ENCODE measurements at regions not wholly inside any gene's neighbourhood (a gene's known extent, or its start where the extent isn't known, plus 50 kb on each side); places are given as distances from the start of the nearest gene placed in this dataset.

DNA sequence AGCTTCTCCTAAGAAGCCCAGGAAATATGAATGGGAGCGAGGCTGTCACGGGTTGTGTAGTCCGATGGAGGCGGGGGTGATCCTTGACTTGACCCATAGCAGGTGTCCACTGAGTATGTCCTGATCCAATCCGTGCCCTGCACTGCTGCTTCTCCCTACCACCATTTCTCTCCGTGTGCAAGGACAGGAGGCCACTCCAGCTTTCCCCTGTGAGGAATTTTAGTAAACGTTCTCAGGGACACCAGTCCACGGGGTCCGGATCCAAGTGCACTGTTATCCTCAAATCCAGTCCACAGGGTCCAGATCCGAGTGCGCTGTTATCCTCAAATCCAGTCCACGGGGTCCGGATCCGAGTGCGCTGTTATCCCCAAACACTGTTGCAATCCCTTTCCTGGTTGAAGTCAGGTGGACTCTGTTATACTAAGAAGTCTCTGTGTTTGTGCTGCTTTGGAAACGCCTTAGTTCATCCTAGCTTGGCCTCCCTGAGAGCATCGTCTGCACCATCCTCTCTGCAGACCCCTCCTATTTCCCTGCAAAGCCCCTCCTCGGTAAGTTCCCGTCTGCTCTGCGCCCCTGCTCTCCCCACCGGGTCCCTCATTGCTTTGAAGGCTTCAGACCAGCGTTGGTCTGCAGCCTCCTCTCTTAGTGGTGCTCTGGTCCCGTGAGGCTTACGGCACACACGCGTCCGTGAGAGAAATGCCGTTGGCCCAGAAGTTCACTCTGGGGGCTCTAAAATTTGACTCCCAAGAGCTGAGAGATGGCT is 303.5 kb downstream of the TEX29 start:
- DNase-seq (no peak), FAIRE-seq (no peak)
- Histone ChIP-seq H3K36me3 (ENCODE audit: control insufficient read depth in 3 of 3, insufficient read depth in 2 of 3, low read depth in 1 of 3, low read length in 3 of 3) (no peaks in the 10 kb centered on the region), H3K27ac (ENCODE audit: low read depth in 1 of 3, low read length in 2 of 3) (no peak overlapping the region), H3K9me3 (ENCODE audit: control insufficient read depth in 2 of 2, insufficient read depth in 1 of 2, low read depth in 1 of 2, low read length in 1 of 2) (no peaks in the 10 kb centered on the region), H3K4me3 (ENCODE audit: low read depth in 1 of 3, low read length in 3 of 3) (no peak overlapping the region), H3K4me1 (ENCODE audit: control insufficient read depth in 3 of 3, insufficient read depth in 2 of 3, low read depth in 1 of 3, low read length in 2 of 3) (no peaks in the 10 kb centered on the region), H3K27me3 (ENCODE audit: control insufficient read depth in 3 of 3, insufficient read depth in 3 of 3, low read length in 3 of 3) (peaks cover 0 to 3% (median 0%) of the 10 kb centered on the region in 3 donors)
- WGBS, 3 donors, result 88 to 89% (median 88%) methylated on average over 27 to 28 of the region's 28 CpGs

DNA sequence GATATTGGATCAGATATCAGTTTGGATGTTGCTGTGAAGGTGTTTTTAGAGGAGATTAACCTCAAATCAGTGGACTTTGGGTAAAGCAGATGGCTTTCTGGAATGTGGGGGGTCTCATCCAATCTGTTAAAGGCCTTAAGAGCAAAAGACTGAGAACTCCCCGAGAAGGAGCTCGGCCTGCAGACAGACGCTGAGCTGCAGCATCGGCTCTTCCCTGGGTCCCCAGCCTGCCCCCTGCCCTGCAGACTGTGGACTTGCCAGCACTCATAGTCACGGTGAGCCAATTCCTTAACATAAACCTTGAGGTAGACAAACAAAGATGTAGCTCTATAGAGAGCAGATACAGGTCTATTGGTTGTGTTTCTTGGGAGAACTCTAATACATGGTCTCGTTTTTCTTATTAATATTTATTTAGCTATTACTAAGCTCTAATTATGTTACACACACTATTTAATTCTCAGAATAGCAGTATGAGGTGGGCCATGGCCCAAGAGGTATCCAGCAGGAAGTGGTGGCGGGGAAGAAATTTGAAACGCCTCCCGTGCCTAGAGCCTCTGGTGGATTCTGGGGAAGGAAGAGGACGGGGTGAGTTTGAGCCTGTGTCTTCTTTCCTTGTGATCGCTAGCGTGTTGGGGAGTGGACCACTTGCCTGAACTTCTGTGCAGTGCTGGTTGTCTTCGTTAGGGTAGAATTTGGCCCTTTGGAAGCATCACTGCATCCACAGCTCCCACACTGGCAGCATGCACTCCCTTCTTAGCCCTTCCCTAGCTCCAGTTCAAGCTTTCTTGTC is 305.3 kb downstream of the TEX29 start:
- Histone ChIP-seq H3K27ac (ENCODE audit: low read depth in 1 of 3, low read length in 2 of 3) (no peak overlapping the region), H3K36me3 (ENCODE audit: control insufficient read depth in 3 of 3, insufficient read depth in 2 of 3, low read depth in 1 of 3, low read length in 3 of 3) (no peaks in the 10 kb centered on the region), H3K27me3 (ENCODE audit: control insufficient read depth in 3 of 3, insufficient read depth in 3 of 3, low read length in 3 of 3) (no peaks in the 10 kb centered on the region), H3K4me1 (ENCODE audit: control insufficient read depth in 3 of 3, insufficient read depth in 2 of 3, low read depth in 1 of 3, low read length in 2 of 3) (no peaks in the 10 kb centered on the region), H3K4me3 (ENCODE audit: low read depth in 1 of 3, low read length in 3 of 3) (no peak overlapping the region), H3K9me3 (ENCODE audit: control insufficient read depth in 2 of 2, insufficient read depth in 1 of 2, low read depth in 1 of 2, low read length in 1 of 2) (no peaks in the 10 kb centered on the region)
- FAIRE-seq, result no peak
- no peak for DNase-seq
- WGBS, 3 donors, result 74 to 80% (median 80%) methylated on average over 13 of the region's 13 CpGs

DNA sequence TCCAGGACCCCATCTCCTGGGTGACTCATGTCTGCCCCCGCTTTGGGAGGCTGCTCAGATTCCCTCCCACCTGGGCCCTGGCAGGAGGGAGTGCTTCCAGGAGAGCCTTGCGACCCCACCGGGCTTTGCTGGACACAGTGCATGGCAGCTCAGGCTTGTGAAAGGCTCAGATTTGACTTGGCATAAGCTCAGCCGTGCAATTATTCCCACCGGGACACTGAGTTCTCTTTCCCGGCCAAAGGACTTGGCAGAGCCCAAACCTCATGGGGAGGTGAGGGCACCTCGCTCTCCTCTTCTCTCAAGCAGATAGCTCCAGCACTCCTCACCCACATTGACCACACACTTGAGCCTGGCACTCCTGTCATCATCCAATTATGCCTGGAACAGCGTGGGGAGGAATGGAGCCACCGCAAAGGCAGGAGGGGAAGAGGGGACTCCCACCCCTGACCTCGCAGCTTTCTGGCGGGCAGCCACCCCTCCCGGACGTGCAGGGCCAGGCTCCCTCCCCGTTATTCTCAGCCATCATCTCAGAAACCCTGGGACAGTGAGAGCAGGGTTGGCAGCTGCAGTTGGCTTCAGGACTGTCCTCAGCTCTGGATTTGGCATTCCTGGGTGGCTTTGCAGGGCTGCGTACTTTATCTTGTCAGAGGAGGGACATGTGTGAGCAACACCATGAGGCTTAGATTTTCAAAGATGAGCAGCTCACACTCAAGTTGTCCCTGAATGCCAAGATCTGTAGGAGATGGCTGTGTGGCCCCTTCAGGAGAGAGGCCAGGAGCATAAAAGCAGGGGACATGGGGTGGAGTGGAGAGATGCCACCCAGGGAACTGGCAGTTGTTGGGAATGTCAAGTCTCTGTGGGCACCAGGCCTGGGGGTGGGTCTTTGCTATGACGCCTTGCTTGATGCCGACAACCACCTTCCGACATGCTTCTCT is 306.2 kb downstream of the TEX29 start:
- WGBS, 3 donors, result 72 to 79% (median 74%) methylated on average over 18 of the region's 18 CpGs
- DNase-seq (no peak), FAIRE-seq (no peak)
- H3K4me3 ChIP-seq (ENCODE audit: low read depth in 1 of 3, low read length in 3 of 3), result no peak overlapping the region
- no peaks in the 10 kb centered on the region for H3K4me1 ChIP-seq (ENCODE audit: control insufficient read depth in 3 of 3, insufficient read depth in 2 of 3, low read depth in 1 of 3, low read length in 2 of 3)
- H3K27ac ChIP-seq (ENCODE audit: low read depth in 1 of 3, low read length in 2 of 3), result no peak overlapping the region
- H3K9me3 ChIP-seq (ENCODE audit: control insufficient read depth in 2 of 2, insufficient read depth in 1 of 2, low read depth in 1 of 2, low read length in 1 of 2), result no peaks in the 10 kb centered on the region
- no peaks in the 10 kb centered on the region for H3K36me3 ChIP-seq (ENCODE audit: control insufficient read depth in 3 of 3, insufficient read depth in 2 of 3, low read depth in 1 of 3, low read length in 3 of 3)
- H3K27me3 ChIP-seq (ENCODE audit: control insufficient read depth in 3 of 3, insufficient read depth in 3 of 3, low read length in 3 of 3), result no peaks in the 10 kb centered on the region

DNA sequence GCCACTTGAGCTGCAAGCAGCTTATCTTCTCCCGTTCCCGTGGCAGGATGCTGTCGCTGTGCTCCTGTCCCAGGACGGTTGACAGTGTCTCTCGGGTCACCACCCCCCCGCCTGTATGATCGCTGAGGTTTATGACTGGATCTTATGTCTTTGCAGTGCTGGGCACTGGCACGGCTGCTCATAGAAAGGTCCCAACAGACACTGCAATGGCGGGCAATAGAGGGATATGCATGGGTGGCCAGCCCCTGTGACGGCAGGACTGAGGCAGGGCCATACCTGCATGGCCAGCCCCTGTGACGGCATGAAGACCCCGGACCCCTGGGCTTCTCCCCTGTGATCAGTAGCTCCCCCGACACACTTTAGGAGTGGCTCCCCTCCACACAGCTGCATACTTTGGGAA is 307.2 kb downstream of the TEX29 start:
- H3K4me3 ChIP-seq (ENCODE audit: low read depth in 1 of 3, low read length in 3 of 3), result no peak overlapping the region
- DNase-seq (no peak), FAIRE-seq (no peak)
- H3K36me3 ChIP-seq (ENCODE audit: control insufficient read depth in 3 of 3, insufficient read depth in 2 of 3, low read depth in 1 of 3, low read length in 3 of 3), result no peaks in the 10 kb centered on the region
- H3K27ac ChIP-seq (ENCODE audit: low read depth in 1 of 3, low read length in 2 of 3), result no peak overlapping the region
- H3K27me3 ChIP-seq (ENCODE audit: control insufficient read depth in 3 of 3, insufficient read depth in 3 of 3, low read length in 3 of 3), result no peaks in the 10 kb centered on the region
- WGBS, 3 donors, result 78 to 84% (median 82%) methylated on average over 13 of the region's 13 CpGs
- no peaks in the 10 kb centered on the region for H3K4me1 ChIP-seq (ENCODE audit: control insufficient read depth in 3 of 3, insufficient read depth in 2 of 3, low read depth in 1 of 3, low read length in 2 of 3)
- H3K9me3 ChIP-seq (ENCODE audit: control insufficient read depth in 2 of 2, insufficient read depth in 1 of 2, low read depth in 1 of 2, low read length in 1 of 2), result no peaks in the 10 kb centered on the region

DNA sequence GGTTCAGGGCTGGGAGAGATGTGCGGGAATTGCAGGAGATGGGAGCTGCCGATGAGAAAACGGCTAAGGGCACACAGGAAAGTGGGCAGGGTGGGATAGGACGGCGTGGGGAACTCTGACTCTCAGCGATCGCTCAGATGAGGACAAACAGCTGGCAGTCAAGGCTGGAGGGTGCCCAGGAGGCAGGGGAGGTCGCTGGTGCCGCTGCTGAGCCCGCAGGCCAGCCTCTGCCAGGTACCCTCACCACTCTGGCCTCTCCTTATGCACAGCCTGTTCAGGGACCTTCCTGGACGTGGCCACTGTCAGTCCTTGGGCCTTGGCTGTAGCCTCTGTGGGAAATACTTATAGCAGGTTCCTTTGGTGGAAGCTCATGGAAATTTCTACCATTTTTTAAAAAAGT is 308.6 kb downstream of the TEX29 start:
- Histone ChIP-seq H3K9me3 (ENCODE audit: control insufficient read depth in 2 of 2, insufficient read depth in 1 of 2, low read depth in 1 of 2, low read length in 1 of 2) (no peaks in the 10 kb centered on the region), H3K36me3 (ENCODE audit: control insufficient read depth in 3 of 3, insufficient read depth in 2 of 3, low read depth in 1 of 3, low read length in 3 of 3) (no peaks in the 10 kb centered on the region), H3K4me3 (ENCODE audit: low read depth in 1 of 3, low read length in 3 of 3) (no peak overlapping the region), H3K27ac (ENCODE audit: low read depth in 1 of 3, low read length in 2 of 3) (no peak overlapping the region), H3K27me3 (ENCODE audit: control insufficient read depth in 3 of 3, insufficient read depth in 3 of 3, low read length in 3 of 3) (no peaks in the 10 kb centered on the region), H3K4me1 (ENCODE audit: control insufficient read depth in 3 of 3, insufficient read depth in 2 of 3, low read depth in 1 of 3, low read length in 2 of 3) (no peaks in the 10 kb centered on the region)
- DNase-seq (no peak), FAIRE-seq (no peak)
- 65 to 78% (median 77%) methylated on average over 11 of the region's 11 CpGs for WGBS, 3 donors

DNA sequence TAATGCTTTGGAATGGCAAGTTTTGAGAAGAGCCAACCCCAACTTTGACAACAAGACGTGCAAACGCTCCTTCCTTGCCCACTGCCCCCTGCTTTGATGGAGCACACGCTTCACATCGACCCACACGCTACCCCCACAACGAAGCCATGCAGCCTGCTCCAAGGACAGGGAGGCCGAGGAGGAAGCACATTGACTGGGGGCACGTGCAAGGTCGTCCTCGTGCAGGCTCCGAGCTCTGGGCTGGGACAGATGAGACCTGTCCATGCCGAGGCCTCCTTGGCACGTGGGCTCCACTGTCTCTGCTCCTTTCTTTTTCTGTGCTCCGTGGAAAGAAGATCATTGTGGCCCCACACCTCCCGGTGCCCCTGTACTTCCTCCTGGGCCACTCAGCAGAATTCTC is 309.0 kb downstream of the TEX29 start:
- no peaks in the 10 kb centered on the region for H3K9me3 ChIP-seq (ENCODE audit: control insufficient read depth in 2 of 2, insufficient read depth in 1 of 2, low read depth in 1 of 2, low read length in 1 of 2)

DNA sequence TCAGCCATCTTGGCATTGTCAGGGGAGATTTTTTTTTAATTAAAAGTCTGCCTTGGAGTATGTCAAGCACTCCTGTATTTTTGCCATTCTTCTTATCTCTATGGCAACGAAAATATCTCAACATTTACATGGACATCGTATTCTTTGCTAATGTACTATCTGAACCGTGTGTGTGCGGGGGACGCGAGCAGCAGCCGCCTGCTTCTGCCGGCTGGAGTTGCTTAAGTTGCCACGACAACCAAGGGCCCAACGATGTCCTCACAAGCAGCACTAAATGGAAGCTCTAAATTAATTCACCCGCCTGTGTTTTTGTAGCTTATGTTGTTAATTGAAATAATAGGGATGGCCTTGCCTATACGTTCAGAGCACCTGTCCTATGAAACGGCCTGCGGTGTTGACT is 309.5 kb downstream of the TEX29 start:
- Histone ChIP-seq H3K27me3 (ENCODE audit: control insufficient read depth in 3 of 3, insufficient read depth in 3 of 3, low read length in 3 of 3) (no peaks in the 10 kb centered on the region), H3K36me3 (ENCODE audit: control insufficient read depth in 3 of 3, insufficient read depth in 2 of 3, low read depth in 1 of 3, low read length in 3 of 3) (no peaks in the 10 kb centered on the region), H3K27ac (ENCODE audit: low read depth in 1 of 3, low read length in 2 of 3) (no peak overlapping the region), H3K9me3 (ENCODE audit: control insufficient read depth in 2 of 2, insufficient read depth in 1 of 2, low read depth in 1 of 2, low read length in 1 of 2) (no peaks in the 10 kb centered on the region), H3K4me1 (ENCODE audit: control insufficient read depth in 3 of 3, insufficient read depth in 2 of 3, low read depth in 1 of 3, low read length in 2 of 3) (no peaks in the 10 kb centered on the region), H3K4me3 (ENCODE audit: low read depth in 1 of 3, low read length in 3 of 3) (no peak overlapping the region)
- 60 to 68% (median 68%) methylated on average over 14 of the region's 14 CpGs for WGBS, 3 donors
- FAIRE-seq (no peak), DNase-seq (no peak)

More for the DNA sequence above, 309.0 kb downstream of the TEX29 start:
- DNase-seq, result no peak
- Histone ChIP-seq H3K4me1 (ENCODE audit: control insufficient read depth in 3 of 3, insufficient read depth in 2 of 3, low read depth in 1 of 3, low read length in 2 of 3) (no peaks in the 10 kb centered on the region), H3K27me3 (ENCODE audit: control insufficient read depth in 3 of 3, insufficient read depth in 3 of 3, low read length in 3 of 3) (no peaks in the 10 kb centered on the region), H3K36me3 (ENCODE audit: control insufficient read depth in 3 of 3, insufficient read depth in 2 of 3, low read depth in 1 of 3, low read length in 3 of 3) (no peaks in the 10 kb centered on the region), H3K27ac (ENCODE audit: low read depth in 1 of 3, low read length in 2 of 3) (no peak overlapping the region), H3K4me3 (ENCODE audit: low read depth in 1 of 3, low read length in 3 of 3) (no peak overlapping the region)
- no peak for FAIRE-seq
- WGBS, 3 donors, result 80 to 84% (median 83%) methylated on average over 15 of the region's 15 CpGs

DNA sequence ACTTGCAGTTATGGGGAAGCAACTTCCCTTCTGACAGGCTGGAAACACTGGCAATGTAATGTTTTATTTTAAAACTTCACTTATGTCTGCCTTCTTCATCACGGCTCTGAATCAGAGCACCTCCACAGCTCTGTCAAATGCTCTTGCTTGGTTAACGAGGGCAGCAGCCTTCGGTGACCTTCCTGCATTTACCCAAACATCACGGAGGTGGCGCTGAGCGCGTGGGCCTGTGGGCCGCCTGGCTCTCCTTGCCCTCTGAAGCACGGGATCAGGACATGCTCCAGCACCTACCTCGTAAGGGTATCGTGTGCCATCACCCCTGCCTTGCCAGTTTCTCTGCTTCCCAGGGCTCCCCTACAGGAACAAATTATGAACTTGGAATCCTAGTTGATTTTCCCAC is 310.0 kb downstream of the TEX29 start:
- DNase-seq (no peak), FAIRE-seq (no peak)

More for the DNA sequence above, 310.0 kb downstream of the TEX29 start:
- no peaks in the 10 kb centered on the region for H3K36me3 ChIP-seq (ENCODE audit: control insufficient read depth in 3 of 3, insufficient read depth in 2 of 3, low read depth in 1 of 3, low read length in 3 of 3)
- no peak overlapping the region for H3K4me3 ChIP-seq (ENCODE audit: low read depth in 1 of 3, low read length in 3 of 3)
- no peaks in the 10 kb centered on the region for H3K4me1 ChIP-seq (ENCODE audit: control insufficient read depth in 3 of 3, insufficient read depth in 2 of 3, low read depth in 1 of 3, low read length in 2 of 3)
- no peak overlapping the region for H3K27ac ChIP-seq (ENCODE audit: low read depth in 1 of 3, low read length in 2 of 3)
- no peaks in the 10 kb centered on the region for H3K27me3 ChIP-seq (ENCODE audit: control insufficient read depth in 3 of 3, insufficient read depth in 3 of 3, low read length in 3 of 3)
- H3K9me3 ChIP-seq (ENCODE audit: control insufficient read depth in 2 of 2, insufficient read depth in 1 of 2, low read depth in 1 of 2, low read length in 1 of 2), result no peaks in the 10 kb centered on the region
- WGBS, 3 donors, result 59 to 73% (median 70%) methylated on average over 11 of the region's 11 CpGs

Measured in small intestine (tissue), 7 donors.